Esophagus mucosa (tissue), 1 donor: ENCODE measurements at regions not wholly inside any gene's neighbourhood (a gene's known extent, or its start where the extent isn't known, plus 50 kb on each side); places are given as distances from the start of the nearest gene placed in this dataset.
"Not testable (repeated sequence)": the region's sequence is repeated elsewhere in the genome, so short reads cannot be mapped to it uniquely, and the experiment has no call there.

Source experiments
- ATAC-seq: fragments of 200-7000 bp; cut with Tn5 transposase; one replicate; pipeline ENCODE4 v1.9.1; 2020
- donor health status: DM: yes; HTN: yes; CAD: no.

DNA sequence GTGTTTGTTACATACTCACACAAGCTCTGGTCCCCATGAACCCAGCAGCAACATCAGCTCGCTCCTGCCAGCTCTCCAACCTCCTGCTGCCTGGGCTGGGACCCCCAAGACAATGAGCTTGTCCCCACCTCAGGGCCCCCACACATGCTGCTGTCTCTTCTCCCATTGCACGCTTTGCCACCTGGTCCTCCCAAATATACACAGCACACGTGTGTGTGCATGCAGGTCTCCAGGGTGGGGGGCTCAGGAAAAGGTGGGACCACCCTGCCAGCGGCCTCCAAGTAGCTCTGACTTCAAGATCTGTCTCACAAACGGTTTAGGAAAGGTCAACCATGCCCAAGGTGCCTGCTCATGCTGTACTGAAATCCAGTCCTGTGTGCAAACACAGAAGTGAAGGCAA lies 68.1 kb upstream of the CCND1 start:
- ATAC-seq = no peak

DNA sequence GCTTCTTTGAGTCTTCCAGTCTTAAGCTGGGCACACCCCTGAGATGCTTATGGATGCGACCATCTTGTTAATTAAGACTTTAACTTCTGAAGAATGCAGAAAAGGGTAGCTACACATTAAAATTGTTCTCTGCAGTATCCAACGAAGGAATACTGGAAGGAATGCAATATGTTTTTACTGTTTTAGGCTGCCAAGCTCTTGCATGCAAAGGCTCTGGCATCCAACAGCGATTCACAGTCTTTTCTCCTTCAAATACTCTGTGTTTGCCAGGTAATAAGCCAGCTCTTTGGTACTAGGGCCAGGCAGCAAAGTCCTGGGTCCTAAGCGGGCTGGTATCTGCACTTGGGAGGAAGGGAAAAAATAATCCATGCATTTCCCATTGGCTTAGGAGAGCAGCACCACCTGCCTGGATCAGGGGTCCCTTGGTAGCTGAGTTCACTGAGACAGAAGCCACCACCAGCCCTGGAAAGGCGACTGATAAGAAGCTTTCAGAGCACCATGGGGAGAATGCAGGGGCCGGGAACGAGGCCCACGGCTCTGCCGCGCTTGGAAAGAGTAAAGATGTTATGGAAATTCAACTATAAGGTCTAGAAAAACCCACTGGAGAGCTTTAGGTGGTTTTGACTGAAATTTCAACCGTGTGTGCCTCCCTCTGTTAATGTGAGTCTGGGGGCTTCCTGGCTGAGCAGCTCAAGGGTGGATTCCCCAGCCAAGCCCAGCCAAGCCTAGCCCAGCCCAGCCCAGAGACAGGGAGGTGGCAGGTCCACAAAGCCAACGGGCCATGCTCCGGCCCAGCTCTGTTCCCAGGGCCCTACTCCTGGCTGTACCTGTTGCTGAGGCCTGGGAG lies 67.0 kb upstream of the CCND1 start:
- ATAC-seq = no peak

DNA sequence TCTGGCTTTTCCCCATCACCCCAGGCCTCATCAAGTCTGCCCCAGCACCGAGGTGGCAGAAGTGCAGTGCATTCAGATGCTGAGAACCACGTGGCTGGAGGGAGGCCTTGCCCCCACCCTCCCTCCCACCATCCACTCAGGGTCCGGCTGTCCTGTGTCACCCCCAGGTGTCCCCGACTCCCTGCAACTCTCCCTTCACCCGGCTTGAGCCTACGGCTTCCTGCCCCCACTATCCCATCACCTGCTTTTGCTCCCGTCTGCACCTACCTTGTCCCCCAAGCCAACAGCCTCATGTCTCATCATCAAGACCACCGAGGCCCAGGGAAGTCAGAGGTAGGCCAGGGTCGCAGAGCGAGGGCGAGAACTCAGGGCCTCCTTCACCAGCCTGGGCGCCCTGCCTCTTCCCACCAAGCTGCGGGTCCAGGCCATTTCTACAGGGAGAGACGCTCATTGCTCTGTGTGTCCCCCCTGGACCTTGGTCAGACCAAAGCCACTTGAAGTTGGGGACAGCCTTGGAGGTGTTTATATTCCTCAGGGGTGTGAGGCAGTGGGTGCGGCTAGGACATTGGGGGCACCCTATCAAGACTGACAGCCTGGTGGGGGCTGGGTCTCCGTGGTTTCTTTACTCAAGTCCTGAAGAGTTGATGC lies 66.2 kb upstream of the CCND1 start:
- no peak for ATAC-seq

DNA sequence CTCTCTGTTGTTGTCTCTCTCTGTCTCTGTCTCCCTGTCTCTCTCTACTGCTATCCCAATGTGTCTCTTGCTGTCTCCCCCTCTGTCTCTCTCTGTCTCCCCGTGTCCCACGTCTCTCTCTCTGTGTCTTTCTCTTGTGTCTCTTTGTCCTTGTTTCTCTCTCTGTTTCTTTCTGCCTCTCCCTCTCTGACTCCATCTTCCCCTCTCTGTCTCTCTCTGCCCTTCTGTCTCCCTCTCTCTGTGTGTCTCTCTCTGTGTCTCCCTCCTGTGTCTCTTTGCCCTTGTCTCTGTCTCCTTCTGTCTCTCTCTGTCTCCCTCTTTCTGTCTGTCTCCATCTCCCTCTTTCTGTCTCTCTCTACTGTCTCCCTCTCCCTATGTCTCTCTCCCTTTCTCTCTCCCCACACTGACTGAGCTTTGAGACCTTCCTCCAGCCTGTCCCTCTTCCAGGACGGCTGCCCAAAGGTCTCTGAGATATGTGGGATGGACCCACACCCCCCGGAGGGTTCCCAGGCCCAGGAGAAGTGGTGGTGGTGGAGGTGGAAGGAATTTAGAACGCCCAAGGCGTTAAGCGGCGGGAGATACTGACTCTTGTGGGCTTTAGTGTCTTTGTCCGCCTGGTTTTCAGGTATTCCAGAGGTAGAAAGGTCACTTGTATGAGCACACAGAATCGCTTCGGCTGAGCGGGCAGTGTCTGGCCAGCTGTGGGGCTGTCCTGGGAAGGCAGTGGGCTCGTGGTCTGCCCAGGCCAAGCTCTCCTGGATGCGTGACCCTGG lies 65.5 kb upstream of the CCND1 start:
- no peak for ATAC-seq

DNA sequence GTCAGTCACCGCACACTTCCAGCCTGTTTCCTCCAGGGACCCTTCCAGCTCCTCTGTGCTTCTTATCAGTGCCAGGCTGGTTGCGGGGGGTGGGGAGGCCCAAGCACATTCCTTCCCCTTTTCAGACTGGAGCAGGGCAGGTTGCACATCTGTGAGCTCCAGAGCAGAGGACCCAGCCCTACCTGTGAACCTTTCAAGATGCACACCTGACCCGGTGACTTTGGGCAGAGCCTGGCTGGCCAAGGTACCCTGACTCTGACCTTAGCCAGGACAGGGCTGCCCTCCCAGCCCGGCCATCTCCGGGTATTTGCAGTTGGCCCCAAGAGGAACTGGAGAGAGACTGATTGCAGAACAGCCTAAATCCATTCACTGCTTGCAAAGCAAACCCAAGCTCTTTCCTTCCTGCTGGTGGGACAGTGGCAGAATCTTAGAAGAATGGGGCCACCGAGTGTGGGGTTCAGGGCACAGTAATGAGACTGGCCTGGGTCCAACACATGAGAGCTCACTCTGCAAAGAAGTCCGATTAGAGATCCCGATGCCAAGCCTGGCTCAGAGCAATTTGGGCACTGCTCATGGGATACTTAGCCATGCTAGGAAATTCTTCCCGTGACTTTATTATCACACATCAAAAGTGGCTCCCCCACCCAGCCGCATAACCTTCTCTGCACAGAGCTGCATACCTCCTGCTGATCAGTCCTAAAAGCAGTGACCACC lies 64.7 kb upstream of the CCND1 start:
- ATAC-seq = no peak

DNA sequence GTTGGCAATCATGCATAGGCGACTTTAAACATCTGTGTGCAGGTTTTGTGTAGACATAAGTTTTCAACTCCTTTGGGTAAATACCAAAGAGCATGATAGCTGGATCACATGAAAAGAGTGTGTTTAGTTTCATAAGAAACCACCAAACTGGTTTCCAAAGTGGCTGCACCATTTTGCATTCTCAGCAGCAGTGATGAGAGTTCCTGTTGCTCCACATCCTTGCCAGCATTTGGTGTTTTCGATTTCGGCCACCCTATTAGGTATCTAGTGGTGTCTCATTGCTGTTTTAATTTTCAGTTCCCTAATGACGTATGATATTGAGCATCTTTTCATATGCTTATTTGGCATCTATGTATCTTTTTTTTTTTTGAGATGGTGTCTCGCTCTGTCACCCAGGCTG lies 62.8 kb upstream of the CCND1 start:
- ATAC-seq = no peak

DNA sequence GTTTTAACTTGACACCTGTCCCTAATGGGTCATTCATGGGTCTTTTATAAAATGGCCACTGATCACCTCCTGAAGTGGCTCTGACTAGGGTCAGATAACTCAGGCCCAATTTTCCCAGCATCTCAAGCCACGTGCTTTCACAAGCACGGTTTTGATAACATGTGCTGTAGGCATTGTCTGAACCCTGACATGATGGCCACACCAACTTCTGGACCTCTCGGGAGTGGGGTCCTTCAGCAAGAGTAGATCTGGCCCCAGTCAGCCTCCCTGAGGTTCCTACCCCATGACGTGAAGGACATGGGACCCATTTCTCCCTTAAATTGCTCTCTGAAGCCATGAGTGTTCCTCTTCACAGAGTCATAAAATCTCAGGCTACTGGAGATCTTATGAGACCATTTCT lies 60.4 kb upstream of the CCND1 start:
- ATAC-seq = no peak

DNA sequence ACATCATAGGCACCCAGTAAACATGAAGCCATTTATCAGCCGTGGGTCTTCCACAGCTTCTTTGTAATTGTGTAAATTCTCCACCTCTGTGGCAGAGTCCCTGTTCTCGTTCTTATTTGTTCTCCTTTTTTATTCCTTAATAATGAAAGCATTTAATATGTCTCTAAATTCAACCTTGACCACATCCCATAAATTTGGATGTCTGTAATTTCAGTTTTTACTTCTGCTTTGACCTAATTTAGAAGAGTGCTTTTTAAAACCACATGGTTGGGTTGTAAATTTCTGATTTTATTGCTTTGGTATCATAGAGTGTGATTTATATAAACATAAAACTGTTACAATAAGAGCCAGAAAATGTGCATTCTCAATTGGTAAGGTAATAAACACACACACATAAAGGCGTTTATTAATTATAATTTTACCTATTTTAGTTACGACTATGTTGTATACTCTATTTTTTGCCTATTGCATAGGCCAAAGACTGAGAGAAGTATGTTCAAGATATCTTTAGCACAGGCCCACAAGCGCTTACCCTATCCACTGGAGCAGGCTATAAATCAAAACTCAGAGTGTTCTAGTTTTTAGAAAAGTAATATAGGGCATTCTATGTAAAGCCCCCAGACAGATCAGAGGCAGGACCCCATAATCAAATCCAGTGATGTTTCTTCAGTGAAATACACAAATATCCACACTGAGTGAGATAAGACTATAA lies 58.0 kb upstream of the CCND1 start:
- ATAC-seq = no peak

DNA sequence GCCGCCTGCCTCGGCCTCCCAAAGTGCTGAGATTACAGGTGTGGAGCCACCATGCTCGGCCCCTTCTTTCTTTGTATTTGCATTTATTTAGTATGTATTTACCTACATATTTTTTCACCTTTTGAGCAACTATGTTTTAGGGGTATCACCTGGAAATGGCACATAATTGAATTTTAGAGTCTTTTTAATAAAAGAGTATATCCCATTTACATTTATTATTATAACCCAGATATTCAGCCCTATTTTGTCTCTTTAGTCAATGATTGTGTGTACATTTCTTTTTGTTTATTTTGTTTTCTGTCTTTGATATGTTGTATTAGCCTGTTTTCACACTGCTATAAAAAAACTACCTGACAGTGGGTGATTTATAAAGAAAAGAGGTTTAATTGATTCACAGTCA lies 56.8 kb upstream of the CCND1 start:
- ATAC-seq = no peak

DNA sequence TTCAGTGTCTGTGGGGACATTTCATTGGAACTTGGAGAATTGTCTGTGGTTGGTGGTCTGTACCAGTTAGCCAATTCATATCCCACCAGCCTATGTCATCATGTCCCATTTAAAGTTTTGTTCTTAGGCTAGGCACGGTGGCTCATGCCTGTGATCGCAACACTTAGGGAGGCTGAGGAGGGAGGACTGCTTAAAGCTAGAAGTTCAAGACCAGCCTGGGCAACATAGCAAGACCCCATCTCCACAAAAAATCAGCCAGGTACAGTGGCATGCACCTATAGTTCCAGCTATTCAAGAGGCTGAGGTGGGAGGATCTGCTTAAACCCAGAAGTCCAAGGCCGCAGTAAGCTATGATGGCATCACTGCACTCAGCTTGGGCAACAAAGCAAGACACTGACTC lies 55.6 kb upstream of the CCND1 start:
- ATAC-seq = no peak

DNA sequence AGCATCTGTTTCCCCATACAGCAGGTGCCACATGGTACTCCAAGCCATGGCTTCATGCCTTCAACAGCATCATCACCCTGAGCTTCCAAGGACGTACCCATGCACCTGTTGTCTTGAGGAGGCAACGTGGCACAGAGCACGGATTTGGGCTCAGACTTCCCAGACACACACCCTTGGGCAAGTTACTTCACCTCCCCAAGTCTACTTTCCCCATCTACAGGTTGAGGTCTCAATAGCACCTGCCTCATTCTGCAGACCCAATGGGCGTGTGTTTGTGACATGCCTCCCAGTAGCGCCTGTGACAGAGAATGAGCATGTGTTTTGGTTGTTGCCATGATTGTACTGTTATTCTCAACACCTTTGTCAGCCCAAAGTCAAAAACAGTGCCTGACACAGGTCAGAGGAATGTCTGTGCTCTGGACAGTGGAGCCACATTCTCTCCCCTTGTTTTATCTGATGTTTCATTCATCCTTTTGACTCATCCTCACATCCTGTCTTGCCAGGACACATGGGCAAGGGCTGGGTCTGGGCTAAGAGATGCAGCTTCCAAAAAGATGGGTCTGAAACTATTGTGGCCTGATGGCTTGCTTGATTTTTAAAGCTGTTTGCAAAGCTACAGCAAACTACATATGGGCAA lies 53.4 kb upstream of the CCND1 start:
- ATAC-seq = no peak

DNA sequence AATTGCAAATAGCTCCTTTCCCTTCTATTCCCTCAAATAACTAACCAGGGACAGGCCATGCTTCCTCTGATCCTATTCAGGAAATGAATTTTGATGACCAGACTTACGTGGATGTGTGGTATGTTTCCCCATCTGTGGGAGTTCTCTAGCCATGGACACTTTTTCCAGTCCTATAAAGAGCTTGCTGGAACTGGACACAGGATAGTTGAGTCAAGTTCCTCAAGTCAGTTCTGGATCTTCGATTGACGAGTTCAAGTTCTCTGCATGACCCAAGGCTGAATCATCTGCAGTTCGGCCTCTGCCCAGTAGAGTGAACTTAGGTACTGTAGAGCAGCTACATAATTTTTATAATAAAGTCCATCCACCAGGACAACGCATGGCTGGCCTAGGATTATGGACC lies 52.7 kb upstream of the CCND1 start:
- ATAC-seq = peak; percentile 62

DNA sequence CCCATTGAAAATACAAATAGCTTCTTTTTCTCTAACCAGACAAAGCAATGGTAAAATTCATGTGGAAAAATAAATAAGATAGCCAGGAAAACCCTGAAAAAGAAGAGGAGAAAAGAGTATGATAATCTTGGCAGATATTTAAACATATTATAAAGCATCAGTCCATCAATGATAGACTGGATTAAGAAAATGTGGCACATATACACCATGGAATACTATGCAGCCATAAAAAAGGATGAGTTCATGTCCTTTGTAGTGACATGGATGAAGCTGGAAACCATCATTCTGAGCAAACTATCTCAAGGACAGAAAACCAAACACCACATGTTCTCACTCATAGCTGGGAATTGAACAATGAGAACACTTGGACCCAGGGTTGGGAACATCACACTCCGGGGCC lies 50.9 kb upstream of the CCND1 start:
- not testable (repeated sequence) for ATAC-seq
